COLO829 (cell line): ENCODE measurements at regions not wholly inside any gene's neighbourhood (a gene's known extent, or its start where the extent isn't known, plus 50 kb on each side); places are given as distances from the start of the nearest gene placed in this dataset.
"Not testable (repeated sequence)": the region's sequence is repeated elsewhere in the genome, so short reads cannot be mapped to it uniquely, and the experiment has no call there.

Experiments
- DNase-seq: peaks from one replicate; pipeline ENCODE4 v3.0.0; 2012; ENCODE audit warnings: low spot score

- DNase-seq = no peak
Measured at GRCh38 chr10:65142641-65143435, 1621.6 kb downstream of the REEP3 start.

- no peak for DNase-seq
Measured at GRCh38 chr10:65143723-65144122, 1622.5 kb downstream of the REEP3 start.

GRCh38 chr10:65149878-65150277, 1628.7 kb downstream of the REEP3 start:
- no peak for DNase-seq

GRCh38 chr10:65166272-65166671, 1645.1 kb downstream of the REEP3 start:
- DNase-seq = no peak

GRCh38 chr10:65172249-65172648, 1651.0 kb downstream of the REEP3 start:
- DNase-seq = no peak

- DNase-seq = no peak
Measured at GRCh38 chr10:65176994-65177393, 1655.8 kb downstream of the REEP3 start.

GRCh38 chr10:65183236-65183635, 1662.0 kb downstream of the REEP3 start:
- no peak for DNase-seq

- not testable (repeated sequence) for DNase-seq
Measured at GRCh38 chr10:65186668-65187067, 1665.5 kb downstream of the REEP3 start.

- no peak for DNase-seq
Measured at GRCh38 chr10:65194126-65194525, 1672.9 kb downstream of the REEP3 start.

GRCh38 chr10:65194555-65194954, 1673.4 kb downstream of the REEP3 start:
- no peak for DNase-seq

- DNase-seq = no peak
Measured at GRCh38 chr10:65196111-65196510, 1674.9 kb downstream of the REEP3 start.

GRCh38 chr10:65197935-65198334, 1676.7 kb downstream of the REEP3 start:
- no peak for DNase-seq

- DNase-seq = no peak
Measured at GRCh38 chr10:65201491-65201890, 1680.3 kb downstream of the REEP3 start.

GRCh38 chr10:65204999-65205398, 1683.8 kb downstream of the REEP3 start:
- DNase-seq = no peak

GRCh38 chr10:65213170-65213569, 1692.0 kb downstream of the REEP3 start:
- DNase-seq = no peak

GRCh38 chr10:65219444-65219843, 1698.2 kb downstream of the REEP3 start:
- no peak for DNase-seq

GRCh38 chr10:65231148-65231547, 1694.7 kb upstream of the LRRTM3 start:
- no peak for DNase-seq

GRCh38 chr10:65234261-65234660, 1691.6 kb upstream of the LRRTM3 start:
- DNase-seq = no peak

GRCh38 chr10:65235266-65235665, 1690.6 kb upstream of the LRRTM3 start:
- DNase-seq = no peak

- no peak for DNase-seq
Measured at GRCh38 chr10:65235846-65236245, 1690.0 kb upstream of the LRRTM3 start.

GRCh38 chr10:65265451-65265954, 1660.3 kb upstream of the LRRTM3 start:
- DNase-seq = no peak

GRCh38 chr10:65269551-65269950, 1656.3 kb upstream of the LRRTM3 start:
- not testable (repeated sequence) for DNase-seq

GRCh38 chr10:65270969-65271368, 1654.9 kb upstream of the LRRTM3 start:
- DNase-seq = no peak

- no peak for DNase-seq
Measured at GRCh38 chr10:65273115-65273514, 1652.7 kb upstream of the LRRTM3 start.
